ENCODE measurements at regions not wholly inside any gene's neighbourhood (a gene's known extent, or its start where the extent isn't known, plus 50 kb on each side); places are given as distances from the start of the nearest gene placed in this dataset.
"Not testable (repeated sequence)": the region's sequence is repeated elsewhere in the genome, so short reads cannot be mapped to it uniquely, and the experiment has no call there.

DNA sequence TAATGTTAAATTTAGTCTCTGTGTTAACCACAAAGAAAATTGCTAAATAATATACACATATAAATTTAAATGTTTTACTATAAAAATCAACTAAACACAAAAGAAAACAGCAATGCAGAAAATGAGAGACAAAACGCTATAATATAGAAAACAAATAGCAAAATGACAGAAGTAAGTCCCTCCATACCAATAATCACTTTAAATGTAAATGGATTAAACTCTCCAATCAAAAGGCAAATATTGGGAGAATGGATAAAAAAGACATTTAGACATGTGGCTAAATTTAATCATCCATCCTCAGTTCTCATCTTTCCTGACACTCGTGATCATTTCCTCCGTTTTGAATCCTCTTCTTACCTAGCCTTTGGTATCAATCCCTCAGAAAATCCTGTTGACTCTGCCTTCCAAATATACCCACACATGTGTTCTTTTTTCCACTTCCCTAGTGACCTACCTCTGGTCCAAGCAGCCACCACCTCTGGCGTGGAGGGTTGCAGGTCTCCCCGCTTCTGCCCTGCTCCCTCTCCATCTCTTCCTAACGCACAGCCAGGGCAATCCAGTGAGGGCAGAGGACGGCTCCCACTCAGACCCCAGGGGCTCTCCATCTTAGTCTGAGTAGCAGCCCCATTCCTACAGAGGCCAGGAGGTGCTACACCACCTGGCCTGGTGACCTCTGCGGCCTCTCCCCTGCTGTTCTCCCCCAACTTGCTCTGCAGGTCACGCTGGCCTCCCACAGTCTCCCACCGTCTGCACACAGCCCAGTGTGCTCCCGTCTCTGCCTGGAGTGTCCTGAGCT lies 149.2 kb downstream of the RNASET2 start:
- Histone ChIP-seq H3K9me3 (peaks cover 6% of the 10 kb centered on the region), H3K4me3 (no peak overlapping the region), H3K4me1 (no peaks in the 10 kb centered on the region), H3K36me3 (replicated peaks) (no peaks in the 10 kb centered on the region), H3K27me3 (ENCODE audit: low read depth) (no peaks in the 10 kb centered on the region)
- in situ Hi-C loops (cut with MboI; ENCODE audit: low sequenced_read_pairs) = no loop called here
- no peak for DNase-seq (ENCODE audit: low spot score in 2 of 2)

- Histone ChIP-seq H3K4me3 (no peak overlapping the region), H3K27me3 (ENCODE audit: low read depth) (no peaks in the 10 kb centered on the region), H3K36me3 (replicated peaks) (no peaks in the 10 kb centered on the region), H3K9me3 (peaks cover 6% of the 10 kb centered on the region), H3K4me1 (no peaks in the 10 kb centered on the region)
- in situ Hi-C loops (cut with MboI; ENCODE audit: low sequenced_read_pairs) = no loop called here
- no peak for DNase-seq (ENCODE audit: low spot score in 2 of 2)
These were observed 150.0 kb downstream of the RNASET2 start for GRCh38 chr6:166806217-166806838.

DNA sequence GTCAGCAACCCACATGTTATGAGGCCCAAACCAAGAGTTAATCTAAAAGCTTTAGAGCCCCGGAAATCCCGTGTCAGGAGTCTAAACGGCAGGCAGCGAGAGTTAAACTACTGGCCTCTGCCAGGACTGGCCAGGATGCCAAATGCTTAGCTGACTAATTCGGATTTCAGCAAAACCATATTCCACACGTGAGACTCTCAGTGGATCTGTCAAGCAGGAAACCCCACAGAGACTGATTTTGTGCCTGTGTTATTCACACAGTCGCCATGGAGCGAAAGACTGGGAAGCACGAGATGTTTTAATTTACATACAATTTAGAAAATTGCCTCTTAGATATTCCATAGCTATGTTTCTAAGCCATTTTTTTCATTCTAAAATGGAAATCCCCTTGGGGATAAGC lies 152.9 kb downstream of the RNASET2 start:
- H3K27me3 ChIP-seq (ENCODE audit: low read depth) = no peaks in the 10 kb centered on the region
- H3K4me3 ChIP-seq = no peak overlapping the region
- DNase-seq (ENCODE audit: low spot score in 2 of 2) = no peak
- H3K36me3 ChIP-seq (replicated peaks) = no peaks in the 10 kb centered on the region
- in situ Hi-C loops (cut with MboI; ENCODE audit: low sequenced_read_pairs) = no loop called here
- H3K4me1 ChIP-seq = no peaks in the 10 kb centered on the region
- peaks cover 6% of the 10 kb centered on the region for H3K9me3 ChIP-seq

GRCh38 chr6:166802401-166802800 lies 153.9 kb downstream of the RNASET2 start:
- in situ Hi-C loops (cut with MboI; ENCODE audit: low sequenced_read_pairs) = no loop called here
- Histone ChIP-seq H3K36me3 (replicated peaks) (no peaks in the 10 kb centered on the region), H3K27me3 (ENCODE audit: low read depth) (no peaks in the 10 kb centered on the region), H3K4me1 (no peaks in the 10 kb centered on the region), H3K9me3 (peaks cover 6% of the 10 kb centered on the region), H3K4me3 (no peak overlapping the region)
- DNase-seq (ENCODE audit: low spot score in 2 of 2) = no peak

GRCh38 chr6:166800137-166800536 lies 156.2 kb downstream of the RNASET2 start:
- Histone ChIP-seq H3K4me3 (no peak overlapping the region), H3K9me3 (no peaks in the 10 kb centered on the region), H3K4me1 (no peaks in the 10 kb centered on the region), H3K27me3 (ENCODE audit: low read depth) (no peaks in the 10 kb centered on the region), H3K36me3 (replicated peaks) (no peaks in the 10 kb centered on the region)
- in situ Hi-C loops (cut with MboI; ENCODE audit: low sequenced_read_pairs) = no loop called here
- DNase-seq (ENCODE audit: low spot score in 2 of 2) = no peak

- H3K36me3 ChIP-seq (replicated peaks) = no peaks in the 10 kb centered on the region
- no peaks in the 10 kb centered on the region for H3K4me1 ChIP-seq
- no peaks in the 10 kb centered on the region for H3K27me3 ChIP-seq (ENCODE audit: low read depth)
- in situ Hi-C loops (cut with MboI; ENCODE audit: low sequenced_read_pairs) = no loop called here
- H3K9me3 ChIP-seq = no peaks in the 10 kb centered on the region
- DNase-seq (ENCODE audit: low spot score in 2 of 2) = no peak
- no peak overlapping the region for H3K4me3 ChIP-seq
These were observed 157.7 kb downstream of the RNASET2 start for GRCh38 chr6:166798652-166799051.

GRCh38 chr6:166796610-166797009 lies 159.7 kb downstream of the RNASET2 start:
- Histone ChIP-seq H3K9me3 (no peaks in the 10 kb centered on the region), H3K4me3 (no peak overlapping the region), H3K27me3 (ENCODE audit: low read depth) (no peaks in the 10 kb centered on the region), H3K4me1 (no peaks in the 10 kb centered on the region), H3K36me3 (replicated peaks) (no peaks in the 10 kb centered on the region)
- no peak for DNase-seq (ENCODE audit: low spot score in 2 of 2)
- in situ Hi-C loops (cut with MboI; ENCODE audit: low sequenced_read_pairs) = no loop called here

- Histone ChIP-seq H3K9me3 (no peaks in the 10 kb centered on the region), H3K4me3 (no peak overlapping the region), H3K4me1 (no peaks in the 10 kb centered on the region), H3K27me3 (ENCODE audit: low read depth) (no peaks in the 10 kb centered on the region), H3K36me3 (replicated peaks) (no peaks in the 10 kb centered on the region)
- in situ Hi-C loops (cut with MboI; ENCODE audit: low sequenced_read_pairs) = no loop called here
- no peak for DNase-seq (ENCODE audit: low spot score in 2 of 2)
These were observed 160.5 kb downstream of the RNASET2 start for GRCh38 chr6:166795879-166796278.

- H3K9me3 ChIP-seq; H3K4me1 ChIP-seq; DNase-seq (ENCODE audit: low spot score in 2 of 2); H3K27me3 ChIP-seq (ENCODE audit: low read depth); H3K4me3 ChIP-seq; in situ Hi-C loops (cut with MboI; ENCODE audit: low sequenced_read_pairs); H3K36me3 ChIP-seq (replicated peaks): not testable (repeated sequence)
These were observed 163.8 kb upstream of the RPS6KA2 start for GRCh38 chr6:166790808-166791207.

GRCh38 chr6:166788846-166789529 lies 161.9 kb upstream of the RPS6KA2 start:
- not testable (repeated sequence) for H3K9me3 ChIP-seq; DNase-seq (ENCODE audit: low spot score in 2 of 2); H3K36me3 ChIP-seq (replicated peaks); H3K4me3 ChIP-seq; H3K4me1 ChIP-seq; H3K27me3 ChIP-seq (ENCODE audit: low read depth)
- in situ Hi-C loops (cut with MboI; ENCODE audit: low sequenced_read_pairs) = loop anchor here (10.0 kb wide), 1 partner anchor 166 kb away; the partner anchor contains the start of gene RNASET2

- in situ Hi-C loops (cut with MboI; ENCODE audit: low sequenced_read_pairs) = loop anchor here (10.0 kb wide), 1 partner anchor 168 kb away; the partner anchor contains the start of gene RNASET2
- H3K4me3 ChIP-seq = no peak overlapping the region
- DNase-seq (ENCODE audit: low spot score in 2 of 2) = peak; percentile 43 to 50
- H3K9me3 ChIP-seq = no peaks in the 10 kb centered on the region
- no peaks in the 10 kb centered on the region for H3K27me3 ChIP-seq (ENCODE audit: low read depth)
- no peaks in the 10 kb centered on the region for H3K4me1 ChIP-seq
- no peaks in the 10 kb centered on the region for H3K36me3 ChIP-seq (replicated peaks)
These were observed 159.7 kb upstream of the RPS6KA2 start for GRCh38 chr6:166786704-166787293.

DNA sequence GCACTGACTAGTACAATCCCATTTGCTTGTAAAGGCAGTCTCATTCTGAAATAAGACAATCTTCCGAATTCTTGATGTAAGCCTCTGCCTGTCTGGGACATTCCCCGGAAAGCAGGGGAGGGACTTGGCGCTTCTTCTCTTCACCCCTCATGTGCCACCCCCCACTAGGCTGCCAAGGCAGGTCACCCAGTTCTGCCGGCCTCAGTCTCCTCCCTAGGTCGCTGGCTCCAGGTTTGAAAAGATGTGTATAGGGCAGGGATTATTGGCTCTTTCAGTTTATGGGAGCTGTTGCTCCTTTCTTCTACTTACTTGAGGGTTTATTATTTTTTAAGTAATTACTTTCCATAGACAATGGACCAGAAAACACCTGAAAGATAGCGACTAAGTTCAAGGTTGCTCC lies 158.1 kb upstream of the RPS6KA2 start:
- in situ Hi-C loops (cut with MboI; ENCODE audit: low sequenced_read_pairs) = loop anchor here (10.0 kb wide), 1 partner anchor 170 kb away; the partner anchor contains the start of gene RNASET2
- H3K36me3 ChIP-seq (replicated peaks) = no peaks in the 10 kb centered on the region

GRCh38 chr6:166784691-166785090 lies 157.6 kb upstream of the RPS6KA2 start:
- H3K9me3 ChIP-seq = no peaks in the 10 kb centered on the region
- H3K36me3 ChIP-seq (replicated peaks) = no peaks in the 10 kb centered on the region
- H3K27me3 ChIP-seq (ENCODE audit: low read depth) = no peaks in the 10 kb centered on the region
- H3K4me1 ChIP-seq = no peaks in the 10 kb centered on the region; the same call in 1 of the 2 replicates
- H3K4me3 ChIP-seq = no peak overlapping the region
- no peak for DNase-seq (ENCODE audit: low spot score in 2 of 2)
- in situ Hi-C loops (cut with MboI; ENCODE audit: low sequenced_read_pairs) = loop anchor here (10.0 kb wide), 1 partner anchor 170 kb away; the partner anchor contains the start of gene RNASET2

More for the DNA sequence above, 158.1 kb upstream of the RPS6KA2 start:
- no peak overlapping the region for H3K4me3 ChIP-seq
- no peaks in the 10 kb centered on the region for H3K9me3 ChIP-seq
- H3K27me3 ChIP-seq (ENCODE audit: low read depth) = no peaks in the 10 kb centered on the region
- no peak for DNase-seq (ENCODE audit: low spot score in 2 of 2)
- H3K4me1 ChIP-seq = no peaks in the 10 kb centered on the region; the same call in 1 of the 2 replicates
